NCI-H1436 (cell line): ENCODE measurements at regions not wholly inside any gene's neighbourhood (a gene's known extent, or its start where the extent isn't known, plus 50 kb on each side); places are given as distances from the start of the nearest gene placed in this dataset.

Source experiments
- DNase-seq: peaks from one replicate; lab custom pipeline; 2025; lab: John Stamatoyannopoulos, UW

DNA sequence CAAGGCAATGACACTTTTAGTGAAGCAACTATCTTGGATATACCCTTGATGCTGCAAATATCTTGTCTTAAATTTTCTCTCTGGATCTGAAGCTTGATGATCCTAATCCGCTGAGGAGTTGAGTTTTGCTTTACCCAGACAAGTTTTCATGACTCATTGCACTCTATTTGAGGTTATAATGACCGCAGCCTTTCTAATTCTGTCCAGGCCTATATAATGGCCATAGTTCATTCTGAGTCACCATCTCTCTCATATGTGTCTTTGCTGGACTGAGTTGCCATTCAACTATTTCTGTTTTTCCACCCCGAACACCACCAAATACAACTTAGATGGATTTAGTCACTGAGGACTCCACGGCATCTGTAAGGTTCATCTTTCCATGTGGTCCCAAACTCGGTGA is 802.1 kb upstream of the FAM98A start:
- DNase-seq, result no peak

DNA sequence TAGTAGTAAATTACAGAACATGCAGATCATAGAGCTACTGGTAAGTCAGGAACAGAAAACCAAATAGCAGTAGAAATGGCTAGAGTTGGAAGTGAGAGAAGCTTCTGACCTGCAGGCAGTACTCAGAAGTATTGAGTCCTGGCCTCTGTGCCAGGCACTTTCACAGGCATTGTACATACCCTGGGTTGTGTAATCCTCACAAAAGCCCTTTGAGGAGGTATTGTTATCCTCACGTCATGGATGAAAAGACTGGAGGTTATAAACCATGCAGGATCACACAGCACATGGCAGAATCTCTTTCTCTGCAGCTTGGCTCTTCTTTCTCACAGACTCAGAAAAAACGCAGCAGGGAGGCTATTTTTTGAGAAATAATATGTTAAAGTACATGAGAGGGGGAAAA is 789.3 kb upstream of the FAM98A start:
- no peak for DNase-seq

DNA sequence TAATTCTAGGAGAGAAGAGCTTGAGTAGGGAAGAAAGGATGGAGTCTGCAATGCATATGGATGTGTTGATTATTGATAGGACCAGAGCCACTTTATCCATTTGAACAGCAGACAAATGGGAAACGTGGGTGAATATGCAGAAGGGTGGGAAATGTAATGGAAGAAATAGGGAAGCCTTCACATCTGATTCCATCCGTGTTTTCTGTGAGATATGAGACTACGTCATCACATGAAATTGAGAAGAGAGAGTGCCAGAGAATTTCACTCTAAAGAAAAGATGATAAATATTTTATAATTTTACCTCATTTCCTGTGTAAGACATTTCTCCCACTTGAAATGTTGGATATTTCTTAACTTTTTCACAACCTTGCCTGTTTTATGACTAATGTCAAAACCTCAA is 788.4 kb upstream of the FAM98A start:
- no peak for DNase-seq

DNA sequence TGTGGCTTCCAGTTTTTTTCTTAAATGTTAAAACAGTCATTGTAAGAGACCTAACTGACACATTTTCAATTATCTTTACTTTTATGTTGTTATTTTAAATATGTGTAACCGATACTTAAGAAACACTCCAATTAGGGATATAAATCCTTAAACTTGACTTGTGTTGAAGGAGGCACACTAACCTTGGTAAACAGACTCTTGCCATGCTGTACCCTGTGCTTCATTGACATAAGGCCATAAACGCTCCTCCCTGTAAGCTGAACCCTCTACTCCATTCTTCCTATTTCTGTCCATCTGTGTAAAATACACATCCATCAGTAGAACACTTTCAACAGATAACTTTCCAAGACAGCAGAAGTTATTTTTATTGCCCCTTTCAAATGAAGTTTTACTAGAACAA is 780.5 kb upstream of the FAM98A start:
- no peak for DNase-seq

DNA sequence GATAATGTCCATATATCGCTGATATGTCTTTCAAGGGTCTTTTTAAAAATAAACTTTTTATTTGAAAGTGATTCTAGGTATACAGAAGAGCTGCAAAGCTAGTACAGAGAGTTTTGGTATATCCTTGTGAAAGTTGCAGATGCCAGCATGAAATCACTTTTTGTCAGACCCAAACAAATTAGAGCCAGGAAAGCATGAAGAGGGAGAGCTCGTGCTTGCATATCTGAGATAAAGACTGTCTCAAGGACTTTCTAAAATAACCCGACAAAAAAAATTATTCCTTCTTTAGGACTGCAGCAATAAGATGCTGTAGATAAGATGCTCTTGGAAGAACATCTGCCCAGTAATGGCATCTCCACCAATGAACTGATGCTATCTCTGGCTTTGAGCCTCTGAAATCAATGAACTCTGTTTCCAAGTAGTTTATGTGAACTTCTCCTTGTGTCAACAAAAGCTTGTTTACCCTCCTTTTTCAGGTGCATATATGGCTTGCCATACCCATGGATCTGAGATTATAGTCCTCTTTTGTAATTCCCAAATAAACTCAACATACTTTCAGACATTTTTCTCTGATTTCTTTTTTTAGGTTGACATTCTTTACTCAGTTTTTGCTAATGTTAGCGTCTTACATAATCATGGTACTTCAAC is 774.6 kb upstream of the FAM98A start:
- no peak for DNase-seq

DNA sequence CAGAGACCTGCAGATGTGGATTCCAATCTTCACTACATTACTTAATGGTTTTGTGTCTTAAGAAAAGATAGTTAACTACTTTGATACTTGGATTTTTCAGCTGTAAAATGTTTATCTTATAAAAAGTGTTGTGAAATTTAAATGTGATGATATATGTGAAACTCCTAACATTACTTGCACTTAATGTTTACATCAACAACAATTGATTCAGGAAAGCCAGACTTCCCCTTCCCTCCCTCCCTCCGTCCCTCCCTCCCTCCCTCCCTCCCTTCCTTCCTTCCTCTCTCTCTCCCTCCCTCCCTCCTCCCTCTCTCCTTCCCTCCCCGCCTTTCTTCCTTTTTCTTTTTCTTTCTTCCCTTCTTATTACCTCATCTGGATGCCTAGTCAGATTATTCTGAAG is 773.9 kb upstream of the FAM98A start:
- DNase-seq, result no peak

DNA sequence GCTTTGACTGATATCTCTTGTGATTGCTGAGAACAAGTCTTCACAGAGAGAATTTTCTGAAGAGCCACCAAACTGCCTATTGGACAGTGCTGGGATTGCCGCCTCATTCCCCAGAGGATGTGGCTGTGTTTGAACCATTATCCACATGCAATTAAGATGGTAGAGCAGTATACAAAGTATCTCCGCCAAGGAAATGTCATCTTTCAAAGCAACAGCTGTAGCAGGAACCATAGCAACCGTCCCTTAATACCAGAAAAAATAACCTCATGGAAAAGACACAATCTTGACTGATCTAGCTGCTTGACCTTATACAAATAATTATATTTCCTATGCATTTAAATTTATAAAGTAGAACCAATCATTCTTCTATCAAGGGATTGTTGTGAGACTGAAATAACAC is 772.6 kb upstream of the FAM98A start:
- no peak for DNase-seq

DNA sequence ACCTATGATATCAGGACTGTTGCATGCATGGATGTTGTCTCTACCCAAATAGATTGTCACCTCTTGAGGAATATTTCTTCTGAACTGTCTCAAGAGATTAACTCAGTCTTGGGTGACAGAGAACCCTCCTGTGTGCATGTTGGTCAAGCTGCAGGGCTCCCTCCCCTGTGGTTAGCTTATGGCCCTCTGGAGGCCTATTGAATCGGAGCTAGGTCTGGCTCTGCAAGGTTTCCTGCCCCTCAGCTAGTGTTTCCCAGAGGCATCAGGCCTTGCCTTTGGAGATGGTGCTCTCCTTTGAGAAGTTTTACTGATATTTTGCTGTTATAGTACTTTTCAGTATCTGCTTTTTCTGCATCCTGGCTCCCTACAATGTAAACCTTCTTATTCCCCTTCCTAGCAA is 769.2 kb upstream of the FAM98A start:
- no peak for DNase-seq

DNA sequence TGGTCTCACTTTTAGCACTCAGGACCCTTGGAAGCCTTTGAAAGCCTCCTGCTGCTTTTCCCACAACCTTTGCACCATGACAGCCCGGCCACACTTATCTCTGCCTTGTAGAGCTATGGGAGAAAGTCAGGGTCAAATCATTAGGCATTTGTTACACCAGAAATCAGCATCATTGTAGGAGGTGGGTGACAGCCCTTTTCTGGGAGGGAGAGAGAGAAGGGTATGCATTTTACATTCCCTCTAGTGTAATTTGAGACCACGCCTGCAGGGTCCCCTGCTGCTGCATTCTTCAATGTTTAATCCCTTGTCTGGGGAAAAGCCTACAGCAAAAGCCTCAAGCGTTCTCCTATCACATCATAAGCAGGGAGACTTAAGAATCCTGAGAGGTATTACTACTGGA is 766.8 kb upstream of the FAM98A start:
- DNase-seq, result no peak

DNA sequence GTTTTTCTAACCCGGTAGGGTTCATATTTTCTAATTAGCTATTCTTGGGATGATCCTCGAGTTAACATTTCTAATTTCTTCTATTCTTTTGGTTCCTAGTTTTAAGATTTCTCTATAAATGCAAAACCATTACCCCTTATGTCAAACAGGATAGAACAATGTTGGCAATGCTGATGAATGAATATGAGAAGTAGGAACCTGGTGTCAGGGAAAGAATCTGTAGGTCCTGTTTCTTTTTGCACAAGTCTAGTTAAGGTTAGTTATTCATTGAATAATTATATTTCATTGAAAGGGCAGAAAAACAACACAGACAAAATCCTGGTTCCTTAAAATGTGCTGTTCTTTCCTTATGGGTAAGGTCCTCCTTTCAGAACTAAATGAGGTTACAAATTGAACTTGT is 766.4 kb upstream of the FAM98A start:
- no peak for DNase-seq

DNA sequence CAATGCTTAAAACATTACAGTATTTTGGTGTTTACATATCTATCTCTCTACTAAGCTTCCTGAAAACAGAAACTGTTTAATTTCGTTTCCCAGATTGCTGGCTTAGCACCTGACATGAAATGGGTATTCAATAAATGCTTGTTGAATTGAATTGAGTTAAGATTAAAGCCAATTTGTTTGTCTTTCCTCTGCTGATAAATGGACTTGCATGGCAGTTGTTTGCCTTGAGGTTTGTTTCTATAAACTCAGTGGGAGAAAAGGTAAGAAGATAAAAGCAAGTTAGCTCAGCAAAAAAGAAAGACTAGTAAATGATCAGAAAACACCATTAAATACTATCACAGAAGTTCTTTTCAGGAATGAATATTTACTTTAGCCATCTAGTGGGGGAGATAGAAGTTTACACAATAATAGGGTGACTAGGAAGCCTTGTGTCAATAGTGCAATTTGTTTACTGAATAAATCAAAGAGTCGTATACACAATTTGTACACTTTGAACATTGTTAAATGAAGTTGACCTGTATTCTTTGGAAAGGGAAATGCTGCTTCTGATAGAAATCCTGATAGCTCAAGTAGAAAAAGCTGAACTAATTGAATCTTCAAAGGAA is 754.5 kb upstream of the FAM98A start:
- no peak for DNase-seq

DNA sequence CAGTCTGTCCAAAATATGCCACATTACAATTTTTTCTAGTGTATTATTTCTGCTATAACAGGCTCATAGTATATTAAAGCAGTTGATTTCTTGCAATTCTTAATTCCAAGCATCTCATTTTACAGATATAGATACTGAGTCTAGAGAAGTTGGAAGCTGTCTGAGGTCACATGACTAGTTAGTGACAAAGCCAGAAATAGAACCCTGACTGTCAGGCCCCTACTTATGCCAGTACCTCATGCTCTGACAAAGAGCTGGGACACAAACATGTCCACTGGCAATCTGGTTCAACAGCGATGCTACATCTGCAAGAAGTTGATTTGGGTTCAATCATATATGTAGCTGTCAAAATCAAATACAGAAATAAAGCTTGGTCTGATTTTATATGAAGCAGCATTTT is 750.4 kb upstream of the FAM98A start:
- DNase-seq, result no peak

DNA sequence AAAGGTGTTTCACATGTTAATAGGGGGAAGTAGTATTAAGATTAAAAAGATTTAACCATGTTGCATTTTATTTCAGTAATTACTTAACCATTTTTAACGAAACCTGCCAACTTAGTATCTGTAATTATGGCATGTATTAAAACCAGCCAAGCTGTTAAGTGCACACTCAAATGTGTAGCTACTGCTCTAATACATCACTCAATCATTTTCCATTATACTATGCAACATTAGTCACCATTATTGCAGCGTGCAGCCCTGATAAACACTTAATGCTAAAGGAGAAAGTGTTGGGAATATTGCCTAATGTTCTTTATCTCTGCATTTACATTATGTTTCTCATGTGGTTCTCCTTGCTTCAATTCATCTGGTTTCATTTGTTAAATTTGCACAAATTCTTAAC is 745.9 kb upstream of the FAM98A start:
- DNase-seq, result no peak

DNA sequence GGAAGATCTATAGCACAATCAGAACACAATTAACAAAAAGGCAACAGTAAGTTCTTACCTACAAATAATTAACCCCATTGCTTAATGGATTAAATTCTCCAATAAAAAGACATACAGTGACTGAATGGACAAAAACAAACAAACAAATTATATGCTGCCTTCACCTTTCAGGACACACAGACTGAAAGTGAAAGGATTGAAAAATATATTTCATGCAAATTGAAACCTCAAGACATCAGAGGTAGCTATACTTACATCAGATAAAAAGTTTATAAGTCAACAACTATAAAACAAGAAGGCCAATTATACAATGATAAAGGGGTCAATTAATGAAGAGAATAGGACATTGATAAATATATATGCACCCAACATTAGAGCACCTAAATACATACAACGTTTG is 741.2 kb upstream of the FAM98A start:
- no peak for DNase-seq

DNA sequence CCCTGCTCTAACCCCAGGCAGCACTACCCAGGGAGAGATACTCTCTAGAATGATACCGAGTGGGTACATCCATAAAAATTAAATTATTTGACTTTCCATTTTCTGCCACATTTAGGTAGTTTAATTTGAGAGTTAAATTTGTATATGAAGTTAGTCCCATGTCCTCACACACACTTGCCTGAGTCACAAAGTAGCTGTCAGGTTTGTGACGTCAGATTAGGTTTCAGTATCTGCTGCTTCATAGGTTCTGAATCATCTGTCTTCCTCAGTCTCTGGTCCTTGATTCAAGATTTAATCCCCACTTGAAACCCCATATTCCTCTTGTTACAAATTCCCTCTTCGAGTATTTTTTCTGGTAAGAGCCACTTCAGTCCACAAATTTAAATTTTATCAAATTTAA is 738.6 kb upstream of the FAM98A start:
- no peak for DNase-seq

DNA sequence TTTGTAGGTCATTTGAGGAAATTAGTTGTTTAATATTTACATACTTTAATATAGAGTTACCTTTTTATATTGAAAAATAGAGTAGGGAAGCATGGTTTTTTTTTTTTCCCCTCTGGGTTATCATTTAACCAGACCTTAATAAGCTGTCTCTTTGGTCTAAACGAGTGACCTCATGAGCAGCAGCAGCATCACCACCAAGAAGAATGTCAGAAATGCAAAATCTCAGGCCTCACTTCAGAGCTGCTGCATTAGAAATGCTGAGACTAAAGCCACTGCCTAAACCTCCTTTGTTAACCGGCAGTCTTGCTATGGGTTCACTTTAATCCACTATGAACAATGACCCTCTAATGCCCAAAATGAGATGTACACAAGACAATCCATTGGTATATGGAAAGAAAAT is 733.7 kb upstream of the FAM98A start:
- no peak for DNase-seq

DNA sequence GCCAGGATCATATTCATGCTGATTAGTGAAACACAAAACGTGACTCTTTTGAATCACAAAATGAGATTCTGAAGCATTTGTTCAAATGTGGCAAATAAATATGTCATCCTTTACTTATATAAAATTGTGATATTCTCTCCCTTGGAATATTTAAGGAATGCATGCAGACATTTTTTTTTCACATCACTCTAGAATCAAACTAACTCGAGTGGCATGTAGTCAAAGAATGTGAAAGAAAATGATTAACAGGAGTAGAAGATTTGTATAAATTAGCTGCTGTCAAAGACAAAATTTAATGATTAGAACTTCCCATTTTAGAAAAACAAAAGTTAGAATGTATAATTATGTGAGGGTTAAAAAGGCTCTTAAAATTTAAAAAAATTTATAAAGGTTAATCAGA is 721.0 kb upstream of the FAM98A start:
- no peak for DNase-seq

DNA sequence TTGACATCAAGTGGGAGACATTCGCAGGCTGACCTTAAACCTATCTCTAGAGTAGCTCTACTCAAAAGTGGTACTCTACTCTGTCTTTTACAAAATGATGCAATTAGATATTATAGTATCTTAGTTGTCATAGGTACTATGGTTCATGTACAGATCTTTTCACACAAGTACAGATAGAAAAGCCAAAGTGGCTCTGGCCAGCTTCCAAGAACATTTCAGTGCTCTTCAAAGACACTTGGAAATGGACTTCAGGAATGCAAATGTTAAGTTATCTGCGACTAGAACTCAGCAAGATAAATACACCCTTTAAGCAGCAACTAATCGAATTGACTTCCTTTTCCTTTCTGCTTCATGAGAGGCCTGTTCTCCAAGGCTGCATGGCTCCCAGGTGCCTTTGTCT is 718.7 kb upstream of the FAM98A start:
- no peak for DNase-seq

DNA sequence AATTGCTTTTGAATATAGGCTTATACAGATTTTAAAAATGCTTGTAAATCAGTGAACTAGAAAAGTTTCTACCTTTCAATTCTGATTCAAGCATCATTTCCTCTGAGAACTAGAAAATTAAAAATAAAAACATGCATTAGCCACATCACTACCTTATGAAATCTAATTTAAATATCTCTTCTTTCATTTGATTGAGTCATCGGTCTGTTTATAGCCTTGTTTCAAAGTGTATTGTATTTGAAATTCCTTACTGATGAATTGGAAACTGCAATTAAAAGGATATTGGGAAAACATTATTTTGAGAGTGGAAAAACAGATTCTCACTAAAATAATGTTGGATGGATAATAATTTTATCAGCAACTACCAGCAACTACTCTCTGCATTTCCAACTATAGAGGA is 717.7 kb upstream of the FAM98A start:
- DNase-seq, result no peak

DNA sequence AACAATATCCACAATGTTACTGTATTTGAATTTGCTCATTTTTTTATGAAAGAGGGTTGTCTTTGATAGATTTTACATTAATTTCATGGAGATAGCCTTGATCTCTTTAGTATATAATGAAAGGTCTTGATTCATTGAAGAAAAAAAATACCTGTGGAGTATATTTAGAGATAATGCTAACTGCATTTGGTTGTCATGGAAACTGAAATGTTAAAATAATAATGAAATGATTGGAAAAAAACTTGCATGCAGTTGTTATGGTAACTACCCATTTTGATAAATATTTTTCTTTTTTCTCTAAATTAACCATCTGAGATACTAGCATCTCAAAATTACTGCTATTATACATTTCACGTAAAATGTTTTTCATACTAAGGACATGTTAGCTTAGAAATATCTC is 712.7 kb upstream of the FAM98A start:
- DNase-seq, result no peak

DNA sequence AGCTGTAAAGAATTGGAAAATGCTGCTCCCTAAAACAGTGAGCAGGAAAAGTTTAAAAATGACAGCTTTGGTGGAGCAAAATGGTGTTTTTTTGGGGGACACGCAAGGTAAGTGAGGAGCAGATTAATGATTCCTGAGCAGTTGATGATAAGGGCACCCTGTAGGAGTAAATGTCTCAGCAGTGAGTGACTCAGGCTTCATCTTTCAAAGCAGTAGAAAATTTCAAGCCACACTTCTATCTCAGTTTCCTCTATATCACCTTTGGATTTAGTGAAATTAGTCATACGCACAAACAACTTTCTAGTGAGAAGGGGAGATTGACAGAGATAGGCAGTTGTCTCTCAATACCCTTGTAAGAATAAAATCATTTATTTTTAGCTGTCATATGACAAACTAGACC is 709.0 kb upstream of the FAM98A start:
- no peak for DNase-seq

DNA sequence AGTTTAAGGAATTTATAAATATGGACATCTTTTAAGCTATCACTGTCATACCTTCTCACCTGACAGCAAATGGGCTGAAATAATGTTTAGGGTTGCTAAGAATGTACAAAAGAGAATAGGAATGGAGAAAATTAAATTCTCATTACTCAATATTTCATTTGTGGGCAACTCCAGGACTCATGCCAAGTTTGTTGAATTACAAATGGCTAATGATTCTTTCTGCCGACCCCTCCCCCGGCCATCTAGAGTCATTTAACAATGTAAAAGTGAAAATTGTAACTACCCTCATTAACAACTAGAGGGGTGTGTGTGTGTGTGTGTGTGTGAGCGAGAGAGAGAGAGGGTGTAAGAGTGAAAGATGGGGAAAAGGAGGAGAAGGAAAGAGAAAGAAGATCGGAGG is 708.5 kb upstream of the FAM98A start:
- no peak for DNase-seq

DNA sequence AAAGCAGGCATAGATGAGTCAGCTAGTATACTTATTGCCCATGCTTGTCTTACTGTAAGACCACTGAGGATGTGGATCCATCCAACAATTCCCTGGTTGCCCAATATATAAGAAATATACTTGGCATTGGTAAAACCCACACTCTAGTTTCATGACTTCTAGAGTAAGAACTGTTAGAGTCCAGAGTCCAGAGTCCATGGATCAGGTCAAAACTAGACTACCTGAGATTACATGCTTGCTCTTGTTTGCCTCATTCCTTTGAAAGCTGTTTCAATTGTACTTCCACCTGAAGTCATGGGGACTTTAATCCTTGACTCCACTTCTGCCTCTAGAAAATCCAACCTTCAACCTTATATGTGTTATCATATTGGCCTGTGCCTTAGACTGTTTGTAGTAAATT is 707.6 kb upstream of the FAM98A start:
- no peak for DNase-seq

DNA sequence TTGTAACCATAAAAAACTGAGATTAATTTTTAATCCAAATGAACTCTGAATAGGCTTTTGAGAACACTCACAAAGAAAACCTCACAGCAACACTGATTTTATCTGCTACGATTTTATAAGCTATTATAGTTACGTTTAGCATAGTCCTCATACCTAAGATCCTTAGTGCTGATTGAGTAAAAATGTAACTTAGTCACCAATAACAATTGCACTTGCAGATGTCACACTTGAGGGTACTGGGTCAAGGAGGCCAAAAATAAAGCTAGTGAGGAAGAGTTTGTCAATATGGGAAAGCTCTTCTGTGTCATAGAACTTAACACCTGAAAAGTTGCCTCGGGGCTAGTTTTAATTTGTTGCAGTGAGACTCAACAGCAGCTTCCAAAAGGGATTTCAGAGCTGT is 706.5 kb upstream of the FAM98A start:
- DNase-seq, result no peak

DNA sequence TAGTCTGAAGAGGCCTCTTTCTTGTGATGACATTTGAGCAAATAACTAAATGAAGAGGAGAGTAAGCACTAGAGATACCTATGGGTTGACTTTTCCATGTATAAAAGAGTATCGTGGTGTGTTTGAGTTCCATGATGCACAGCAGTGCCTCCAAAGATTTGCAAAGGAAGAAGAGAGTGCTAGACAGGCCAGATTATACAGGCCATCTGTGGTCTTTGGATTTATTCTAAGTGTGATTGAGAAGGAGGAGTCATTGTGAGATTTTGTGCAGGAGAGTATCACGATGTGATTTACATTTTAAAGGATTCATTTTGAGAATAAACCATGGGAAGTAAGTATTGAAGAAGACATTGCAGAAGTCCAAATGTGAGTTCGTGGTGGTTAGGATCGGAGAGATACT is 695.9 kb upstream of the FAM98A start:
- DNase-seq, result no peak
